ENCODE measurements at regions not wholly inside any gene's neighbourhood (a gene's known extent, or its start where the extent isn't known, plus 50 kb on each side); places are given as distances from the start of the nearest gene placed in this dataset.

DNA sequence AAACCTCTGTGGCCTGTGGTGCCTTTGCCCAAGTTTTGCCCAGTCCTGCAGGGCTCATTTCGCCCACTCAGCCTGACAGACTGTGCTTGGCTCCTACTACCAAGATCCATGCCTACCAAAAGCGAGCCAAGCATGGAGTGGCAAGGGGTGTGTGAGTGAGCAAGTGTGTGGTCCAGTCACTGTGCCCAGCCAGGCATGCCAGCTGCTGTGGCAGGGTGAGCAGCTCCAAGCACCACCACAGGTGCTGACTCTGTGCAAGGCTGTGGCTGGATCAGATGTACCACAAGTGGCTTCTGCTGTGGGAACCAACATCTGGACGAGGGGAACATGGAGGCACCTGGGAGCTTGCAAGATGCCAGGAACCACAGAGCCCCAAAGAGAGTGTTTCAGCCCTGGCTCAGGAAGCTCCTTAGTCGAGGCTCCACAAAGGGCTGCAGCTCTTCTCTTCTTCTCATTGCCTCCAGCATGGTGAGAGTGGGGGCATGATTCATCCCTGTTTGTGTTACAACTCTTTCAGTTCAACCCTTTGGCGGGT is 1564.2 kb upstream of the MIR17HG start:
- no peak for DNase-seq

DNA sequence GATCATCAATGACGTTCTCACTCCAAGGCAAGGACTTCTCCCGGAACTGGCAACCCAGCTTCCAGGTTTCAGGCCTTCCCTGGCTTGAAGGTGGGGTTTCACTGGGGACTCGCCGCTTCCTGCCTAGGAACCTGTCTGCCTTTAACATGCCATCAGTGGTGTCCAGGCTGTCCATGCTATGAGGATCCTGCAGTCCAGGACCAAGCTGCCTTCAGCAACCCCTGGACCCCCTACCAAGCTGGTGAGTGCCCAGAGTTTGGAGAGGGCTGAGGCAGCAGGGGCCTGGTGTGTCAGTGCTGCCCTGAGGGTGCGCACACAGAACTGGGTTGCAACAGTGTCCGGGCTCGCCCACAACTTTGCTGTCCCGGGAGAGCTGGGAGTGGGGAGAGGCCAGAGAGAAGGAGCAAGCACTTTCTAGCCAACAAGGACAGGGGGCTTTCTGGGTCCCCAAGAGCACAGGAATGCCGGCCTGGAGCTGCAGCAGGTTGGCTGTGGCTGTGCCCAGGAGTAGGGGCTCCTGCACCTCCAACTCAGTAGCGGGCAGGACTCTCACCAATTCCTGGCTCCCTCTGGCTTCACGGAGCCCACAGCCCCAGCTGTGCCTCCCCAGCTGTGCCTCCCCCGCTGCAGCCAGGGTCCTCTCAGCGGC is 1563.2 kb upstream of the MIR17HG start:
- no peak for DNase-seq

DNA sequence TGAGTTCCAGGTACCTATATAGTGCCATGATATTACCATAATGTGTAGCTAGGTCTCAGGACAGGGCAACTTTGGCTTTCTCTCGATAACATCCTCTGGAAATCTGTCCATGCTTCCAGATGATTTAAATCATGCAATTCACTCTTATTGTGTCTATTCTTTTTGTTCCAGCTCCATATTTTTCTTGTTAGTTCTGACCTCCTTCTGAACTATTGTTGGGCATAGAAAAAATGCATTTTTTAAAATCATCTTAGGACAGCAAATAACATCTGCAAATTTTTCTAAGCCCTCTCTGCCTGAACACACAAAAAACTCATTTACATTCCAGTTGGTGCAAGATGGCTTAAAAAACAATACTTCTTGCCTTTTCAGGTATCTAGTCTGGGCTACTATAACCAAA is 1561.0 kb upstream of the MIR17HG start:
- DNase-seq: no peak

DNA sequence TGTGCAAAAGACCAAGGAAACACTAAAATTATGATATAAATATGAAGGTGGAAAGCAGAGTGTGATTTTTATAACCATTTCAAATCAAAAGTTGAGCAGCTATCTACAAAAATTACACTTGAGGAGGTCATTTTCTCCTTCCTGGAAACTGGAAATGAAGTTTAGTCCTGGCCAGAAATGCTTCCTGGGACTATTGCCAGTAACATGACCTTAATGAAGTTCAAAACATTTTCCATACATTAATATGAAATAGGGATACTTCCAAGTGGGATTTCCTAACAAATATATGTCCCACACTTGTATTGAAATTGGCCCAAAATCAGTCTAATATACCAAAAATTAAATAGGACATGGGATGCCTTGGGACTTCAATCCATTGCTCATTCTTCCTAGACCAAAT is 1556.8 kb upstream of the MIR17HG start:
- DNase-seq: no peak

DNA sequence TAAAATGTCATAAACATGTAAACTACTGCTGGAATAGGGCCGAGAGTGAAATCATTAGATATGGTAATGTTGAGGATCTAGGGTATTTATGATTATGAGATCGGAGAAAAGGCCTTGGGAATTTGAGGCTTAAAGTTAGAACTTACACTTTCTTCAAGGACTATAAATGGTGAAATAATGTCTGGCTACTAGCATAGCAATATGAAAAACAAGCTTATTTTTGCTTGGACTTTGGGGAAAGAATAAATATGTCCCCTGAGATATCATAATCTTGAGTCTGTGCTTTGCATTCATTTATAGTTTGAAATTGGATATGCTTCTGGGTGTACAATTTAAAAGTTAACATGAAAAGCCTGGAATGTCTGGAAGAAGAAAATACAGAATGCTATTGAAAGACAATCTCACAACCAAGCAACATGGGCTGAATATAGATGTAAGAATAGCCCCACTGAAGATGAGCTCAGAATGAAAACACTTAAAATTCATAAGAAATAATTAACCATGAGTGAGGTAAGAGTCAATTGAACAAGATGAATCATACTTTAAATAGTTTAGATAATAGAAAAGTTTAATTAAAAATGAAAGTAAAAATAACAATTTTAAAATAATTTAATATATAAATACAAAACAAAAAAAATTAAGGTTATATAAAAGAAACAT is 1555.4 kb upstream of the MIR17HG start:
- no peak for DNase-seq

DNA sequence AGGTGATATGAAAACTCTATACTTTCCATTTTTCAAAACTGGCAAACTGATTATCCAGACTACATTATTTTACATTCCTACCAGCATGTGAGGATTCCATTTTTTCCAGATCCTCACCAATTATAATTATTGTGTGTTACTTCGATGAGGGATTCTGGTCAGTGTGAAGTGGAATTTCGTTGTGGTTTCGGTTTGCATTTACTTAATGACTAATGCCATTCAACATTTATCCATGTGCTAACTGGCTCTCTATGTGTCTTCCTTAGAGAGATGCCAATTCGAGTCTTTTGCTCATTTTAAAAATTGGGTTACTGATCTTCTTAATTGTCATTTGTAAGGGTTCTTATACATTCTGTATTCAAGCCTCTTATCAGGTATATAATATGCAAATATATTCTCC is 1551.3 kb upstream of the MIR17HG start:
- DNase-seq: no peak

DNA sequence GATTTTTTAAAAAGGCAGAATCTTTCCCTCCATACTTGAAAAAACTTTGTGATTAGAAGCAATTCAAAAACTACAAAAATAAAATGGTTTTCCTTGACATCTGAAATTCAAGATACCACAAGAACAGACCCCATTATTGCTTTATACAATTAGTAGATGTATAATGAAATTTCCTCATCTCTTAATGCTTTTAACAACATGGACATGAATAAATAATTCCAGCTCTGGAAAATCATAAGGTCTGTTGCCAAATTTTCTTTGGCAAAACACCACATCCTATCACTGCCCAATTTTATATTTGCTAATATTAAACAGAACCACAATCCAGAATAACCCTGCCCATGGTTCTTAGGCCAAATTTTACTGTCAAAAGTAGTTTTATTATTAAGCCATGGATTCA is 1543.6 kb upstream of the MIR17HG start:
- DNase-seq: no peak

DNA sequence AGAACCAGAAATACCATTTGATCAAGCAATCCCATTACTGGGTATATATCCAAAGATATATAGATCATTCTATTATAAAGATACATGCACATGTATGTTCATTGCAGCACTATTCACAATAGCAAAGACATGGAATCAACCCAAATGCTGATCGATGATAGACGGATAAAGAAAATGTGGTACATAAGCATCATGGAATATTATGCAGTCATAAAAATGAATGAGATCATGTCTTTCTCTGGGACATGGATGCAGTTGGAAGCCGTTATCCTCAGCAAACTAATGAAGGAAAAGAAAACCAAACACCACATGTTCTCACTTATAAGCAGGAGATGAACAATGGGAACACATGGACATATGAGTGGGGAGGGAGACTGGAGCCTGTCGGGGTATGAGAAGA is 1540.9 kb upstream of the MIR17HG start:
- DNase-seq: no peak

DNA sequence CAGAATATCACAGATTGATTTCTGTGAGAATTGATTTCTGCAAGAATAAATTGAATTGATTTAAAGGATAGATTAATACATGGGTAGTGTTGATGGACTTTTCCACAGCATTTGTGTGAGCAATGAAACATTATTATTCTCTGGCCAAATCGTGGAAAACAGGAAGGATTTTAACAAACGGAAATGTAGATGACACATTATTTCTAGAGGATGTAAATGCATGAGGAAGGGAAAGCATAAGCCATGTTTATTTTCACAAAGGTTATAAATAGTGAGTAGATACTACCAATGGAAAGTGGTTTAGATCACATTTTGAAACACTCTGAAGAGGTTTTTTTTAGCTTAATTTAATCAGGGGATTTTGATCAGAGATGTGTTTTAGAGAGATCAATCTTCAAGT is 1534.6 kb upstream of the MIR17HG start:
- no peak for DNase-seq

DNA sequence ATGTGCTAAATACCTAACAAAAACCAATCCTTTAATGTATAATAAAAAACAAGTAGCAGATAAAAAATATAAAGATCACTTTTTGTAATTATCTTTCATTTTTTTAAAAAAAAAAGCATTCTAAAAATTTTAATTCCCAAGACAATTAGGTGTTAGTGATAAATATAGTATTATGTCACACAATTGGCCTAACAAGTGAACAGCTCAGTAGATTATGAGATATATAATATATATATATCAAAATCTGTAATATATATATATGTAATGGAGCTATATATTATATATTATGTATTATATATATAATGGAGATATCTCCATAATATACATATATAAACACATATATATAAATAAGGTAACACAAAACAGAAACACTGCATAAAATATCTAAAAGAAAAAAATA is 1531.1 kb upstream of the MIR17HG start:
- DNase-seq: no peak

DNA sequence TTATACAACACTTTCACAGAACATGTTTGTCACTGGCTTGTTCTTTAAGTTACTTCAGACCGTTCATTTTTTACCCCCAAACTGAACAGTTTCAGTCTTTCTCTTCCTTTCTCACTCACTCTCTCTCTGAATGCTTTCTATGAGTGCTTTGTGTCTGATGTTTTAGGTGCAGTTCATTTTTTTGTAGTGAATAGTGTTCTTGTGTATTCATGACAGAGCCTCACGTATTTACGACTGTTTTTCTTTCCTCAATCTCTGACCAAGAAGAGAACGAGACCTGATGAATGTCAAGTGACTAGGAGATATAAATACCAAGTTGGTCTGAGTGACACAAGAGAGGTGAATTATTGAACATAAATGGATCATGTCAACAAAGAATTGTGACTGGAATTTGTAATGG is 1525.0 kb upstream of the MIR17HG start:
- DNase-seq: no peak

DNA sequence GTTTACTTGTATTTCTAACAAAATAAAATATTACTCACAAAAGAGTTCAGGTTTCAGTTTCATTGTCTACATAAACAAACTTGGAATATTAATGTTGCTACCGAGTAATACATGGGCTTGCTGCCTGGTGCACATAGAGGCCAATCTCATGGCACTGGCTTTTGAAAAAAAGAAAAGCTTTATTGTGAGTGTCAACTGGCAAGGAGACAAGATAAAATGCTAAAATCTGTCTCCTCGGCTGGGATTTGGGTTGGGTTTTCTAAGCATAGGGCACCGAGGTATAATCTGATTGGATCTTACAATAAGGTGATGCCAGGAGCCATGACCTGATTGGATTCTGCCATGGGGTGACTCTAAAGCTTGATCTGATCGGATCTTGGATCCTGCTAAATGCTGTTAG is 1519.9 kb upstream of the MIR17HG start:
- no peak for DNase-seq

DNA sequence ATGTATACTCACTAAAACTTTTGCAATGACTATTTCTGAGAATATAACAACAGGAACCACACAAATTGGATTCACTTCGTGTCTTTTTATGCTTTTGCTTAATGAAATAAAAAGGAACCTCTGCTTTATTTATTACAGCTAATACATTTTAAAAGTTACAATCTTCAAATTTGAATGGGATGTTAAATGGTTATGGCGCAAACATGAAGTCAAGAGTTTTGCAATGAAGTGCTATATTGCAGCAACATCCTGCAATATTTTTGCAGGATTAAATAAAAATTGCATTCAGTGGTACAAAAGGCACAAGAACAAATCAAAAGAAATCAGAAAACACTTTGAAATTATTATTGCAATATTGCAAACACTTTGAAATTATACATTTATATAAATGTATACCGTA is 1519.0 kb upstream of the MIR17HG start:
- DNase-seq: no peak

DNA sequence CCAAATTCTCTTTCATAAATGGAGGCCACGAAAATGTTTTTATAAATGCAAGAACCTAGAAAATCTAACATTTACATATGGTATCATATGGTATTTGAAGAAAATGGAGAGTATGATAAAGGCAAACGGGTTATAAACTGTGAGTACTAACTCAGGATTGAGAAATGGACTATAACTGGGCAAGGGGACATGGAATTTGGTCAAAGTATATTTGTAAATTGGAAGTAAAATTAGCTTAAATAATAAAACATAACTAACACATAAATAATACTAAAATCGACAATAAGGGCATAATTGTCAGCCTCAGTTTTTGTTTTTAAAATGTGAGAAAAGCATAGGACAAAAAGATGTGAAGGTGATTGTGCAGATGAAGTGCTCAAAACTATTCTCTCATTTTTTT is 1516.3 kb upstream of the MIR17HG start:
- DNase-seq: no peak

DNA sequence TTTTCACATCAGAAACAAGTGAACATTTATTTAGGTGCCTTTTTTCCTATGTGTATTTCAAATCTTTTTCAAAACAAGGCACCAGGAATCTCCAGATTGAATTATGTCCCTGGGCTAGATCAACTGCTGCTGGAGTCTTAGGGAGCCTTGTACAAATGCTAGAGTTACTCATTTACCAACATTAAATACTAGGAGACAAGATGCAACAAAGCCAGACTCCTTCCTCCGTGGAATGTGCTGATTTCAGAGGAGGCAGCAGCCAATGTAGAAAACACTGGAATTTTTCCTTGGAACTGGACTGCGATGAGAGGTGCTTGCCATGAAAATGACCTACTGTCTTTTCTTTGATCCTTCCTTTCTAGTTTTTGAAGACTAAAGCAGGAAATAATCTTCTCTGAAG is 1514.7 kb upstream of the MIR17HG start:
- DNase-seq: no peak

DNA sequence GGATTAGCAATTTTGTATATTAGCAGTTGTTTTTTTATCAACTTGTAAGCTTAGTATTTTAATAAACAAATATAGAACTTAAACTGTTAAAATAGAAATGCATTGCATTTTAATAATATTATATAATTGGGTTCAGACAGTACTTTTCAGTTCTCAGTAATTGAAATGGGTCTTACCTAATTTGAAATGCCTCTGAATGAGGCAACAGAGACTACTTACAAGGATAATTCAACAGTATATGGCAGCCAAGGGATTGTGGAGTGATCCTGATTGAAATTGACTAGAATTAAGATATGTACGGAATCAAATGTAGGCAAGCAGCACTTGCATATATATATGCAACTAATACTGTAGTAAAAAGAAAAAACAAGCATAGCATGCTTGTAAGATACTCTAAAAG is 1503.9 kb upstream of the MIR17HG start:
- DNase-seq: no peak

DNA sequence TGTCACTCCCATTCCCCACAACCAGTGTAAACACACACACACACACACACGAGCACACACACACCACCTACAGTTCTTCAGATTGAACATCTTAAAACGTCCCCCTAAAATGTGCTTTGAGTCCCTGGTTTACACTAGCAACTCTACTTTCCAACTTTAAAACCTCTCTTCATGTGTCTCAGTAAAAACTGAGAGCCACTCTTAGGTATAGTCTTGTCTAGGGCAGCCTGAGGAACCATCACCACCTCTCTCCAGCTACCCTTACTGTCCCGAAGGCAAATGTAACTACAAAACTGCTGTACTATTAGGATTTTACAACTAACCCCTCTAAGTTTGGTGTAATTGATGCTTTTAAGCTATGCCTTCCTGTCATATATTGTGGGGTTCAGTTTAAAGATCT is 1501.6 kb upstream of the MIR17HG start:
- DNase-seq: no peak

DNA sequence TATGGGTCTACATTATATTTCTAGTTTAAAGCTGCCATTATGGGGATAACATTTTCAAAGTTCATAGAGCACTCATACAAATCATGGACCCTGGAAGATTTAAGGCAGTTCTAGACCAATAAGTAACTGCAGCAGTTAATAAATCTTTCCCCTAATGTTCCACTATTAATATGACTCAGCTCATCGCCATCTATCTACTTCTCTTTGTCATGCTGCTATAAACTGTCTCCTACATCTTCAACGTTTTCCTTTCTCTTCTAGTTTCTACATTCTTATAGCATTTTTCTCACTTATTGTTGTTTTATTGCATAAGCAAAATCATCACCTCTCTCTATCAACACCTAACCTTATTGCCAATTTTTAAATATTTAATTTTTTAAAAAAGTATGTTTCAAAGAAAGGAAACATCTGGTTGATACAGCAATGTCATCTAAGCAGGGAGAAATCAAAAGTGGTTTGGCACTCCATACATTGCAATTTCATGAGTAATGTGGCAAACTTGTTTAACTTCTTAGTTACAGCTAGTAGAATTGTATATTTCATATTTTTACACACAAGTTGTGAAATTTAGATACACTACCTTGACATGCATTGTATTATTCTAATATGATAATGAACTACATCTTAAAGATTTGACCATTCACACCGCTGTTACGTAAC is 1500.4 kb upstream of the MIR17HG start:
- no peak for DNase-seq

DNA sequence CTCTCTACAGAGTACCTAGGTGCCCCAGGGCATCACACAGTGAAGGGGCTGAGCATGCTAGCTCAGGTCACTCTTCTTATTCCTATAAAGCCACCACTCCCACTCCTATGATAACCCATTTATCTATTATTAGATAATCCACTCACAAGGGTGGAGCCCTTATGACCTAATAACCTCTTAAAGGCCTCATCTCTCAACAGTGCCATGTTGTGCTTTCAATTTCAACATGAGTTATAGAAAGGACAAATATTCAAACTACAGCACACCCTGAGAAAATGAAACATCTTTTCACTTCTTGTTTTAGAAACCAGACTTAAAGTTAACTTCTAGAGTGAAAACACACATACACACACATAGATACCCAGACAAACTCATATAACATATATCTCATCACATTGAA is 1494.9 kb upstream of the MIR17HG start:
- no peak for DNase-seq

DNA sequence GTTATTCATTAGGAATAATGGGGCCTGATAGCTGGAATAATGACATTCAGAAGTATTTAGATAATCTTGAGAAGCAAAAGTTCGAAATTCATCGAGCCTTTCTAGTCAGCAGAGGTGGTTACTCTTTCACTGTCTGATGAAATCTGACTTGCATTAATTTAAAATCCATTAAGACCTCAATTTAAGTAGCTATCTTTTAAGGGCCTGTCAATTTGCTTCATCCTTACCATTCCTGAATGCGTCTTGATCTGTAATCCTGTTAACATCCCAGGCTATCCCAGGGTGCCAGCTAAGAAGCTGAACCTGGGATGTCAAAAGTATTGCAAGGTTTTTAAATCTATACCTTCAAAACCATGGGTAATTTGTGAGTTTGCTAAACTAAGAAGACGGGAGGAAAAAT is 1491.0 kb upstream of the MIR17HG start:
- DNase-seq: no peak

DNA sequence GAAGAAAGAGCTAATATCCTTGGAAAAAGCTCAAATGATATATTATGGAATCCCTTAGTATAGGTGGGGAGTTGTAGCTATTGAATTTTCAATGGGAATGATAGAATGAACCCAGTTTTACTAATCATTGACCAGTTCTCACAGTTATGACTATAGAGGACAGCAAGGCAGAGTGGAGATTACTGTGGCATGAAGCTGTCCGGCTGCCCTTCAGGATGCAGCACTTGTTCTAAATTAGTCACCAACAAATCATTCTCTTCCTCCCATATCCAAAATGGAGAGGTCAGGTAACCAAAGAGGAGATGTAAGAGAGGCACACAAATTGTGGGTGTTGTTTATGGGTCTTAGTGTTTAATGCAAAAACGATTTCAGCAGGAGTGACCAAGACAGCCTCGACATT is 1490.0 kb upstream of the MIR17HG start:
- no peak for DNase-seq

DNA sequence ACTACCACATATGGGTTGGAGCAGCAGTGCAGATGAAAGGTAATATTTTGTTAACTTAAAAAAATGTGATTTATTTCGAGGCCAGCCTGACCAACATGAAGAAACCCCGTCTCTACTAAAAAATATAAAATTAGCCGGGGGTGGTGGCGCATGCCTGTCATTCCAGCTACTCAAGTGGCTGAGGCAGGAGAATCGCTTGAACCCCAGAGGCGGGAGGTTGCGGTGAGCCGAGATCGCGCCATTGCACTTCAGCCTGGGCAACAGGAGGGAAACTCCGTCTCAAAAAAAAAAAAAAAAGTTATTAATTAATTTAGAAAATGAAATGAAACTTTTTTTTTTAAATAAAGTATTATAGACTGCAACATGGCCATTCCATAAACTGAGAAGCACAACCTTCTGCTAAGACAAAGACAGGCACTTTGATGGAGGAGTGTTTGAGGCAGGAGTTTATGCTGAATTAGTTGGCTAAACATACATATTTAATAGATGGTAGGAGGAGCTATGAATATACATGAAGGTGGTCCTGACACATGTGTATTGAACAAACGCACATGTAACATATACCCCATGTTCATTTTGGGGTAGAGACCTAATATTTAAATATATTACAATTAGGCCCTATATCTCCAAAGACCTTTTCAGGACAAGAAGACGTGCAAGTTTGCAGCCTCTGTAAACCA is 1485.3 kb upstream of the MIR17HG start:
- no peak for DNase-seq

DNA sequence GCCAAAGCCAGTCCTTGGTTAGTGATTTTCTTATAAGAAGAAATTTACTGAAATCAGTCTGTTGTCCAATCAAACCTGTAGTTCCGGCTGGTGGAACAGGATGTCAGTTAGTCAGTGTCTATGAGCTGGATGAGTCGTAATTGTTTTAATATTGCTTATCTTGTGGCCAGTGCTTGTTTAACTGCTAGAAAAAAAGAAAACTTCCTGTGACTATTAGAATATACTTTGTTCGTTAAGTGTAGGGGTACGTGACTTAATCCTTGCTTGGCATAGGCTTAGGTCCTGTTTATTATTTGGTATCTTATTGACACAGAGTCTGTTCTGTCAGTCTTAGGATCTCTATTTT is 1484.8 kb upstream of the MIR17HG start:
- DNase-seq: no peak
